H9 (cell line): ENCODE measurements at regions not wholly inside any gene's neighbourhood (a gene's known extent, or its start where the extent isn't known, plus 50 kb on each side); places are given as distances from the start of the nearest gene placed in this dataset.

Experiments
- DNase-seq: peaks from one replicate; pipeline ENCODE4 v3.0.0-alpha.2; 2017
- H2AFZ ChIP-seq: one replicate; pipeline ENCODE4 v1.6.1; 2013; ENCODE audit warnings: mild to moderate bottlenecking, low read length, control low read depth, moderate library complexity
- H2AK5ac ChIP-seq: 2 replicates; pipeline ENCODE4 v1.6.1; 2013; ENCODE audit warnings: low read length, control low read depth, mixed read lengths; ENCODE audit not compliant: insufficient read length
- H2BK120ac ChIP-seq: one replicate; pipeline ENCODE4 v1.6.1; 2013; ENCODE audit warnings: low read depth, mild to moderate bottlenecking, low read length, control low read depth, inconsistent platforms; ENCODE audit not compliant: poor library complexity, severe bottlenecking
- H2BK12ac ChIP-seq: 2 replicates; pipeline ENCODE4 v1.6.1; 2013; ENCODE audit warnings: low read length, control low read depth, mixed read lengths, low read depth; ENCODE audit not compliant: insufficient read length
- H2BK15ac ChIP-seq: 2 replicates; pipeline ENCODE4 v1.6.1; 2013; ENCODE audit warnings: low read depth, low read length, control low read depth
- H2BK20ac ChIP-seq: one replicate; pipeline ENCODE4 v1.6.1; 2013; ENCODE audit warnings: low read depth, mild to moderate bottlenecking, low read length, control low read depth, inconsistent platforms; ENCODE audit not compliant: poor library complexity, severe bottlenecking
- H2BK5ac ChIP-seq: 2 replicates; pipeline ENCODE4 v1.6.1; 2013; ENCODE audit warnings: low read length, control low read depth, mixed read lengths; ENCODE audit not compliant: insufficient read length
- H3K14ac ChIP-seq: 2 replicates; pipeline ENCODE4 v1.6.1; 2013; ENCODE audit warnings: low read length, control low read depth; ENCODE audit not compliant: insufficient read depth
- H3K18ac ChIP-seq: 2 replicates; pipeline ENCODE4 v1.6.1; 2013; ENCODE audit warnings: low read depth, mild to moderate bottlenecking, mixed read lengths, low read length, control low read depth; ENCODE audit not compliant: insufficient read length
- H3K23ac ChIP-seq: 2 replicates; pipeline ENCODE4 v1.6.1; 2013; ENCODE audit warnings: low read length, control low read depth, mixed read lengths, low read depth; ENCODE audit not compliant: insufficient read length
- H3K23me2 ChIP-seq: 2 replicates; pipeline ENCODE4 v1.6.1; 2013; ENCODE audit warnings: low read depth, mild to moderate bottlenecking, mixed read lengths, low read length, control low read depth; ENCODE audit not compliant: insufficient read length, poor library complexity, severe bottlenecking
- H3K27ac ChIP-seq: 2 replicates; pipeline ENCODE4 v1.5.1; 2013; ENCODE audit warnings: low read length, control low read depth, mixed read lengths, low read depth; ENCODE audit not compliant: insufficient read length
- H3K27me3 ChIP-seq: 2 replicates; pipeline ENCODE4 v1.6.1; 2013; ENCODE audit warnings: low read length, control low read depth, inconsistent platforms; ENCODE audit not compliant: insufficient read depth
- H3K4ac ChIP-seq: 2 replicates; pipeline ENCODE4 v1.6.1; 2013; ENCODE audit warnings: low read depth, mild to moderate bottlenecking, control low read depth, inconsistent platforms, low read length, moderate library complexity
- H3K4me1 ChIP-seq: 2 replicates; pipeline ENCODE4 v1.6.1; 2013; ENCODE audit warnings: low read length, control low read depth, inconsistent platforms; ENCODE audit not compliant: insufficient read depth
- H3K4me2 ChIP-seq: 2 replicates; pipeline ENCODE4 v1.6.1; 2013; ENCODE audit warnings: low read length, control low read depth, mixed read lengths; ENCODE audit not compliant: insufficient read length, insufficient read depth
- H3K56ac ChIP-seq: 2 replicates; pipeline ENCODE4 v1.6.1; 2013; ENCODE audit warnings: low read depth, mild to moderate bottlenecking, mixed read lengths, low read length, control low read depth; ENCODE audit not compliant: insufficient read length
- H3K79me1 ChIP-seq: 2 replicates; pipeline ENCODE4 v1.6.1; 2013; ENCODE audit warnings: low read depth, mild to moderate bottlenecking, moderate library complexity, low read length, control low read depth, inconsistent platforms; ENCODE audit not compliant: insufficient read depth, poor library complexity, severe bottlenecking
- H3K79me2 ChIP-seq: 2 replicates; pipeline ENCODE4 v1.6.1; 2013; ENCODE audit warnings: low read length, control low read depth, inconsistent platforms; ENCODE audit not compliant: insufficient read depth
- H3K9ac ChIP-seq: 2 replicates; pipeline ENCODE4 v1.6.1; 2013; ENCODE audit warnings: low read length, control low read depth, mixed read lengths; ENCODE audit not compliant: insufficient read length; ENCODE audit errors: extremely low read depth
- H3K9me3 ChIP-seq: one replicate; pipeline ENCODE4 v1.6.1; 2013; ENCODE audit warnings: low read depth, low read length, inconsistent platforms; ENCODE audit not compliant: control insufficient read depth
- H3T11ph ChIP-seq: one replicate; pipeline ENCODE4 v1.6.1; 2013; ENCODE audit warnings: mild to moderate bottlenecking, low read length, control low read depth, inconsistent platforms
- H4K20me1 ChIP-seq: one replicate; pipeline ENCODE4 v1.6.1; 2013; ENCODE audit not compliant: control insufficient read depth, insufficient read length, insufficient read depth
- H4K5ac ChIP-seq: 2 replicates; pipeline ENCODE4 v1.6.1; 2013; ENCODE audit warnings: low read depth, mild to moderate bottlenecking, mixed read lengths, low read length, control low read depth; ENCODE audit not compliant: insufficient read length
- H4K8ac ChIP-seq: replicated peaks from 2 replicates; pipeline ENCODE4 v1.6.1; 2013; ENCODE audit warnings: low read length, control low read depth, mixed read lengths, low read depth; ENCODE audit not compliant: insufficient read length
- H4K91ac ChIP-seq: 2 replicates; pipeline ENCODE4 v1.6.1; 2013; ENCODE audit warnings: low read depth, mild to moderate bottlenecking, moderate library complexity, mixed read lengths, low read length, control low read depth; ENCODE audit not compliant: insufficient read length
- H3K27ac Mint-ChIP-seq, 3 experiments: 2 replicates in 2 of 3; 3 replicates in 1 of 3; pipeline ENCODE4 v1.8.0; 2020 to 2021; ENCODE audit warnings: mixed read lengths in 3 of 3, mild to moderate bottlenecking in 1 of 3, moderate library complexity in 1 of 3
- H3K27me3 Mint-ChIP-seq: 2 replicates; pipeline ENCODE4 v1.8.0; 2021; ENCODE audit warnings: low read depth, mild to moderate bottlenecking, moderate library complexity, mixed read lengths
- H3K36me3 Mint-ChIP-seq, 3 experiments: 2 replicates in 2 of 3; 3 replicates in 1 of 3; pipeline ENCODE4 v1.8.0; 2020 to 2021; ENCODE audit warnings: low read depth in 3 of 3, mixed read lengths in 3 of 3; ENCODE audit not compliant: insufficient read depth in 1 of 3
- H3K4me1 Mint-ChIP-seq, 2 experiments: 2 replicates each; pipeline ENCODE4 v1.8.0; 2020; ENCODE audit warnings: mixed read lengths in 2 of 2
- H3K4me3 Mint-ChIP-seq, 2 experiments: 2 replicates in 1 of 2; 3 replicates in 1 of 2; pipeline ENCODE4 v1.8.0; 2020 to 2021; ENCODE audit warnings: mild to moderate bottlenecking in 2 of 2, mixed read lengths in 2 of 2, moderate library complexity in 1 of 2
- H3K9me3 Mint-ChIP-seq, 2 experiments: 2 replicates in 1 of 2; 3 replicates in 1 of 2; pipeline ENCODE4 v1.8.0; 2020; ENCODE audit warnings: mild to moderate bottlenecking in 2 of 2, mixed read lengths in 2 of 2, moderate library complexity in 1 of 2
- WGBS: extraction: QIAGEN DNeasy Blood & Tissue Kit; methylation state at CpG from one replicate; pipeline ENCODE4 v1.1.7; 2013; ENCODE audit warnings: missing lambda C conversion rate, low lambda C conversion rate, mixed read lengths; ENCODE audit not compliant: insufficient read length; ENCODE audit errors: extremely low coverage; 5-methylcytosine and 5-hydroxymethylcytosine counted together
- TF ChIP-seq, protein P1 (sequence below): fragments of 200-600 bp; sonication (generic); conservative IDR thresholded peaks from 3 replicates; pipeline ENCODE4 v1.8.0; 2021; ENCODE audit warnings: antibody characterized with exemption, mild to moderate bottlenecking

DNA sequence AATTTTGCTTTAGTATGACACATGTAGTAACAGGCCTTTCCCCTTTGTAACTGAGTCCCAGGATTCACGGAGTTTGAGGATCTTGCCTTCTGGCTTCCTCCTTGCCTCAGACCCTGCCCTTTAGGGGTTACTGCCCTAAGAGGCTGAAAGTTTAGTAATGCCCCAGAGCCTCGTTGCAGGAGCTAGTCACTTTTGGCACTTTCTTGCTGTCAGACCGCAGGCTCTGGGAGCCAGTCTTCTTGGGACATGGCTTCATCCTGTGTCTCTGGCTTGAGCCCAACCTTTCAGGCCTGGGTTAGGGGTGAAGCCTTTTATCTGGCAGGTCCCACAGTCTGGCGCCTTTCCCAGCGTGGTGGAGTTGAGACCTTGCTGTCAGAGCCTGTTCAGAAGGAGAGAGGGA, 185.6 kb upstream of the DMRT1 start:
- Histone ChIP-seq H3K56ac (no peak overlapping the region), H3K23me2 (no peaks in the 10 kb centered on the region), H4K5ac (no peak overlapping the region), H2AK5ac (no peak overlapping the region), H3T11ph (no peak overlapping the region), H3K27me3 (no peaks in the 10 kb centered on the region), H3K79me1 (peaks cover 5% of the 10 kb centered on the region), H3K9ac (no peak overlapping the region), H2AFZ (no peak overlapping the region), H2BK20ac (no peak overlapping the region), H3K14ac (no peak overlapping the region), H4K8ac (no peak overlapping the region), H3K4ac (no peak overlapping the region), H4K91ac (no peak overlapping the region), H4K20me1 (no peaks in the 10 kb centered on the region), H3K4me2 (no peak overlapping the region), H3K27ac (no peak overlapping the region), H3K18ac (no peak overlapping the region), H2BK120ac (no peak overlapping the region), H3K79me2 (no peaks in the 10 kb centered on the region; the same call in 1 of the 2 replicates), H2BK12ac (no peak overlapping the region), H3K9me3 (no peaks in the 10 kb centered on the region), H2BK5ac (no peak overlapping the region), H2BK15ac (no peak overlapping the region), H3K4me1 (no peaks in the 10 kb centered on the region), H3K23ac (no peak overlapping the region)
- Mint-ChIP-seq H3K4me1 (peaks cover 14 to 33% of the 10 kb centered on the region in 2 experiments), H3K9me3 (no peaks in the 10 kb centered on the region; a peak in 1 of 5 replicates), H3K36me3 (no peaks in the 10 kb centered on the region), H3K4me3 (no peak overlapping the region), H3K27me3 (peaks cover 2% of the 10 kb centered on the region), H3K27ac (peak overlapping the region in 2 of 3 experiments; percentile 16 to 40; a peak in 3 of 7 replicates)
- no CpG with 5 or more reads among the region's 5 CpGs for WGBS
- DNase-seq, result no peak
- TF ChIP-seq, protein P1, sequence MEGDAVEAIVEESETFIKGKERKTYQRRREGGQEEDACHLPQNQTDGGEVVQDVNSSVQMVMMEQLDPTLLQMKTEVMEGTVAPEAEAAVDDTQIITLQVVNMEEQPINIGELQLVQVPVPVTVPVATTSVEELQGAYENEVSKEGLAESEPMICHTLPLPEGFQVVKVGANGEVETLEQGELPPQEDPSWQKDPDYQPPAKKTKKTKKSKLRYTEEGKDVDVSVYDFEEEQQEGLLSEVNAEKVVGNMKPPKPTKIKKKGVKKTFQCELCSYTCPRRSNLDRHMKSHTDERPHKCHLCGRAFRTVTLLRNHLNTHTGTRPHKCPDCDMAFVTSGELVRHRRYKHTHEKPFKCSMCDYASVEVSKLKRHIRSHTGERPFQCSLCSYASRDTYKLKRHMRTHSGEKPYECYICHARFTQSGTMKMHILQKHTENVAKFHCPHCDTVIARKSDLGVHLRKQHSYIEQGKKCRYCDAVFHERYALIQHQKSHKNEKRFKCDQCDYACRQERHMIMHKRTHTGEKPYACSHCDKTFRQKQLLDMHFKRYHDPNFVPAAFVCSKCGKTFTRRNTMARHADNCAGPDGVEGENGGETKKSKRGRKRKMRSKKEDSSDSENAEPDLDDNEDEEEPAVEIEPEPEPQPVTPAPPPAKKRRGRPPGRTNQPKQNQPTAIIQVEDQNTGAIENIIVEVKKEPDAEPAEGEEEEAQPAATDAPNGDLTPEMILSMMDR, result no peak
